GM23338 (cell line): ENCODE measurements at regions not wholly inside any gene's neighbourhood (a gene's known extent, or its start where the extent isn't known, plus 50 kb on each side); places are given as distances from the start of the nearest gene placed in this dataset.

Experiments used
- ATAC-seq: fragments of 200-7000 bp; cut with Tn5 transposase; 3 replicates; pipeline ENCODE4 v1.9.1; 2020
- DNase-seq: peaks from one replicate; pipeline ENCODE4 v3.0.0-alpha.2; 2015; ENCODE audit warnings: low spot score
- H2AFZ ChIP-seq: fragments of 200-600 bp; sonication (generic); 2 replicates; pipeline ENCODE4 v1.8.0; 2016; ENCODE audit warnings: antibody characterized with exemption, mild to moderate bottlenecking, moderate library complexity
- H3F3A ChIP-seq: fragments of 200-600 bp; sonication (generic); replicated peaks from 2 replicates; pipeline ENCODE4 v1.8.0; 2017; ENCODE audit warnings: antibody characterized with exemption, mixed run types, low read depth
- H3K27ac ChIP-seq: fragments of 200-600 bp; sonication (generic); 2 replicates; pipeline ENCODE4 v1.6.1; 2016; ENCODE audit warnings: low read depth
- H3K27me3 ChIP-seq: fragments of 200-600 bp; sonication (generic); 2 replicates; pipeline ENCODE4 v1.8.0; 2016; ENCODE audit warnings: mild to moderate bottlenecking, mixed run types, moderate library complexity; ENCODE audit not compliant: insufficient read depth
- H3K36me3 ChIP-seq: fragments of 200-600 bp; sonication (generic); 2 replicates; pipeline ENCODE4 v1.8.0; 2016; ENCODE audit warnings: mild to moderate bottlenecking; ENCODE audit not compliant: insufficient read depth
- H3K4me1 ChIP-seq: fragments of 200-600 bp; sonication (generic); 2 replicates; pipeline ENCODE4 v1.8.0; 2016; ENCODE audit warnings: mild to moderate bottlenecking, moderate library complexity; ENCODE audit not compliant: insufficient read depth
- H3K4me2 ChIP-seq: fragments of 200-600 bp; sonication (generic); 2 replicates; pipeline ENCODE4 v1.7.1; 2017; ENCODE audit warnings: mixed run types
- H3K4me3 ChIP-seq: fragments of 200-600 bp; sonication (generic); 2 replicates; pipeline ENCODE4 v1.6.1; 2016; ENCODE audit warnings: mixed run types
- H3K79me2 ChIP-seq: fragments of 200-600 bp; sonication (generic); replicated peaks from 2 replicates; pipeline ENCODE4 v1.8.0; 2017; ENCODE audit warnings: mild to moderate bottlenecking; ENCODE audit not compliant: insufficient read depth
- H3K9me2 ChIP-seq: fragments of 200-600 bp; sonication (generic); 2 replicates; pipeline ENCODE4 v1.8.0; 2017; ENCODE audit not compliant: insufficient read depth
- H4K20me1 ChIP-seq: fragments of 200-600 bp; sonication (generic); replicated peaks from 2 replicates; pipeline ENCODE4 v1.8.0; 2017; ENCODE audit warnings: mild to moderate bottlenecking; ENCODE audit not compliant: insufficient read depth
- H3K27ac Mint-ChIP-seq: 2 replicates; pipeline ENCODE4 v1.8.0; 2020; ENCODE audit warnings: inconsistent platforms, mild to moderate bottlenecking, moderate library complexity, mixed read lengths
- H3K27me3 Mint-ChIP-seq: 3 replicates; pipeline ENCODE4 v1.8.0; 2022; ENCODE audit warnings: low read depth, mild to moderate bottlenecking, moderate library complexity, mixed read lengths, inconsistent platforms; ENCODE audit not compliant: insufficient read depth, poor library complexity
- H3K36me3 Mint-ChIP-seq: 3 replicates; pipeline ENCODE4 v1.8.0; 2021; ENCODE audit warnings: low read depth, mild to moderate bottlenecking, inconsistent platforms, moderate library complexity, mixed read lengths
- H3K4me1 Mint-ChIP-seq: 3 replicates; pipeline ENCODE4 v1.8.0; 2020; ENCODE audit warnings: mild to moderate bottlenecking, inconsistent platforms, mixed read lengths
- H3K4me3 Mint-ChIP-seq: 3 replicates; pipeline ENCODE4 v1.8.0; 2021; ENCODE audit warnings: moderate library complexity, mild to moderate bottlenecking, inconsistent platforms, mixed read lengths
- H3K9me3 Mint-ChIP-seq: 3 replicates; pipeline ENCODE4 v1.8.0; 2020; ENCODE audit warnings: moderate library complexity, mild to moderate bottlenecking, inconsistent platforms, mixed read lengths
- CREB1 ChIP-seq: fragments of 250-450 bp; sonication (Bioruptor Pico); IDR thresholded peaks from 2 replicates; pipeline ENCODE4 v1.5.0; 2020; ENCODE audit warnings: low read depth, mild to moderate bottlenecking, moderate library complexity
- CTCF ChIP-seq, 2 experiments: fragments of 200-600 bp in 1 of 2; sonication (generic) in 1 of 2; conservative IDR thresholded peaks; 2 replicates each; pipeline versions ENCODE4 v1.5.1 to v1.6.1; 2016 to 2017; ENCODE audit warnings: antibody characterized with exemption in 2 of 2, low read depth in 2 of 2, mild to moderate bottlenecking in 2 of 2, moderate library complexity in 1 of 2
- ETS1 ChIP-seq: IDR thresholded peaks from 2 replicates; pipeline ENCODE4 v1.6.1; 2016; ENCODE audit warnings: antibody characterized with exemption
- EZH2 ChIP-seq: fragments of 200-600 bp; sonication (generic); IDR thresholded peaks from one replicate; pipeline ENCODE4 v1.8.0; 2017; ENCODE audit warnings: antibody characterized with exemption, mild to moderate bottlenecking, low read depth; ENCODE audit not compliant: unreplicated experiment
- EZH2phosphoT487 ChIP-seq: fragments of 200-600 bp; sonication (generic); IDR thresholded peaks from one replicate; pipeline ENCODE4 v1.8.1; 2018; ENCODE audit warnings: antibody characterized with exemption; ENCODE audit not compliant: unreplicated experiment
- JUNB ChIP-seq: IDR thresholded peaks from one replicate; pipeline ENCODE4 v1.6.1; 2016; ENCODE audit warnings: antibody characterized with exemption; ENCODE audit not compliant: unreplicated experiment
- NANOG ChIP-seq: IDR thresholded peaks from 2 replicates; pipeline ENCODE4 v1.6.1; 2016; ENCODE audit warnings: antibody characterized with exemption, borderline replicate concordance
- POLR2AphosphoS5 ChIP-seq: IDR thresholded peaks from 2 replicates; pipeline ENCODE4 v1.6.1; 2016; ENCODE audit warnings: antibody characterized with exemption, low read depth
- REST ChIP-seq: IDR thresholded peaks from one replicate; pipeline ENCODE4 v1.6.1; 2018; ENCODE audit warnings: antibody characterized with exemption; ENCODE audit not compliant: unreplicated experiment
- STAT1 ChIP-seq: IDR thresholded peaks from one replicate; pipeline ENCODE4 v1.6.1; 2016; ENCODE audit warnings: antibody characterized with exemption; ENCODE audit not compliant: unreplicated experiment
- ZNF114 ChIP-seq: fragments of 250-450 bp; sonication (Bioruptor Pico); IDR thresholded peaks from 2 replicates; pipeline ENCODE4 v1.5.0; 2020; ENCODE audit warnings: mild to moderate bottlenecking, moderate library complexity
- ZNF331 ChIP-seq: fragments of 250-450 bp; sonication (Bioruptor Pico); IDR thresholded peaks from 2 replicates; pipeline ENCODE4 v1.5.0; 2020; ENCODE audit warnings: low read depth, mild to moderate bottlenecking, moderate library complexity
- ZNF462 ChIP-seq: fragments of 250-450 bp; sonication (Bioruptor Pico); IDR thresholded peaks from 2 replicates; pipeline ENCODE4 v1.5.0; 2020; ENCODE audit warnings: mild to moderate bottlenecking, moderate library complexity

GRCh38 chrY:12459965-12460364 lies 241.1 kb upstream of the USP9Y start:
- Histone ChIP-seq H3K36me3 (no peaks in the 10 kb centered on the region), H3K4me3 (no peak overlapping the region), H3K27me3 (no peaks in the 10 kb centered on the region), H3K9me2 (no peaks in the 10 kb centered on the region), H4K20me1 (no peaks in the 10 kb centered on the region), H3K4me1 (no peaks in the 10 kb centered on the region), H3K27ac (no peak overlapping the region), H3K4me2 (no peak overlapping the region), H2AFZ (no peak overlapping the region), H3K79me2 (no peaks in the 10 kb centered on the region), H3F3A (no peaks in the 10 kb centered on the region)
- no peaks in the 10 kb centered on the region for H3K27me3 Mint-ChIP-seq
- peaks cover 26% of the 10 kb centered on the region for H3K9me3 Mint-ChIP-seq
- no peak overlapping the region for H3K4me3 Mint-ChIP-seq
- DNase-seq, result no peak
- H3K4me1 Mint-ChIP-seq, result no peaks in the 10 kb centered on the region
- no peak overlapping the region for H3K27ac Mint-ChIP-seq
- TF ChIP-seq POLR2AphosphoS5 (no peak), ZNF331 (no peak), STAT1 (no peak), ZNF462 (no peak), JUNB (no peak), ETS1 (no peak), EZH2 (no peak), NANOG (no peak), CREB1 (CRISPR knock-in tag) (no peak), ZNF114 (CRISPR knock-in tag) (no peak), EZH2phosphoT487 (no peak), REST (no peak), CTCF (conservative IDR thresholded peaks at IDR 0.05; ENCODE audit: low read depth in 2 of 2) (no peak)
- ATAC-seq, result no peak
- no peaks in the 10 kb centered on the region; the same call in 2 of the 3 replicates for H3K36me3 Mint-ChIP-seq
